CD14-positive monocyte (primary cell): ENCODE measurements at regions not wholly inside any gene's neighbourhood (a gene's known extent, or its start where the extent isn't known, plus 50 kb on each side); places are given as distances from the start of the nearest gene placed in this dataset.

Source experiments
- DNase-seq, 3 donors: peaks; one replicate each; pipeline ENCODE4 v3.0.0-alpha.2; 2011 to 2022
- H2AFZ ChIP-seq: 2 replicates; pipeline ENCODE4 v1.6.0; 2012; ENCODE audit warnings: mild to moderate bottlenecking, low read depth, low read length, inconsistent platforms; ENCODE audit not compliant: insufficient read depth, poor library complexity, severe bottlenecking
- H3K27ac ChIP-seq, 2 donors: 1 replicate in 1 of 2; 2 replicates in 1 of 2; pipeline ENCODE4 v1.5.1; 2012 to 2013; ENCODE audit warnings: low read length in 2 of 2, control low read depth in 1 of 2, inconsistent platforms in 1 of 2, low read depth in 1 of 2, mild to moderate bottlenecking in 1 of 2
- H3K27me3 ChIP-seq, 2 donors: one replicate each; pipeline versions ENCODE4 v1.6.0 to v1.6.1; 2011 to 2013; ENCODE audit warnings: low read length in 2 of 2; ENCODE audit not compliant: control insufficient read depth in 2 of 2, insufficient read depth in 2 of 2
- H3K36me3 ChIP-seq, 2 donors: replicated peaks in 1 of 2; 1 replicate in 1 of 2; 2 replicates in 1 of 2; pipeline versions ENCODE4 v1.5.1 to v1.6.1; 2012 to 2013; ENCODE audit warnings: low read length in 2 of 2, control low read depth in 1 of 2, inconsistent platforms in 1 of 2, mild to moderate bottlenecking in 1 of 2; ENCODE audit not compliant: insufficient read depth in 2 of 2, control insufficient read depth in 1 of 2
- H3K4me1 ChIP-seq, 2 donors: 1 replicate in 1 of 2; 2 replicates in 1 of 2; pipeline versions ENCODE4 v1.5.1 to v1.6.1; 2012 to 2013; ENCODE audit warnings: low read length in 2 of 2, control low read depth in 1 of 2, inconsistent platforms in 1 of 2, mild to moderate bottlenecking in 1 of 2, moderate library complexity in 1 of 2; ENCODE audit not compliant: insufficient read depth in 2 of 2, control insufficient read depth in 1 of 2
- H3K4me2 ChIP-seq: replicated peaks from 2 replicates; pipeline ENCODE3; 2012; ENCODE audit warnings: low read length, moderate library complexity, mild to moderate bottlenecking; ENCODE audit not compliant: poor library complexity, severe bottlenecking; ENCODE audit errors: extremely low read depth
- H3K4me3 ChIP-seq, 3 experiments: fragments of 200-600 bp in 1 of 3; sonication (generic) in 1 of 3; replicated peaks in 1 of 3; 1 replicate in 2 of 3; 2 replicates in 1 of 3; pipeline ENCODE4 v1.5.1; 2011 to 2013; ENCODE audit warnings: low read length in 3 of 3, mild to moderate bottlenecking in 3 of 3, control low read depth in 2 of 3, low read depth in 2 of 3, inconsistent platforms in 1 of 3, moderate library complexity in 1 of 3
- H3K79me2 ChIP-seq: 2 replicates; pipeline ENCODE4 v1.6.0; 2012; ENCODE audit warnings: mild to moderate bottlenecking, control low read depth, inconsistent platforms, low read length, moderate library complexity; ENCODE audit not compliant: insufficient read depth
- H3K9ac ChIP-seq: 2 replicates; pipeline ENCODE4 v1.6.0; 2017; ENCODE audit warnings: low read length, mild to moderate bottlenecking; ENCODE audit not compliant: insufficient read depth, poor library complexity, severe bottlenecking
- H3K9me3 ChIP-seq, 2 donors: replicated peaks in 1 of 2; 1 replicate in 1 of 2; 2 replicates in 1 of 2; pipeline versions ENCODE4 v1.5.1 to v1.6.1; 2012 to 2013; ENCODE audit warnings: low read length in 2 of 2, control low read depth in 1 of 2; ENCODE audit not compliant: control insufficient read depth in 1 of 2, insufficient read depth in 1 of 2
- H4K20me1 ChIP-seq: 2 replicates; pipeline ENCODE4 v1.6.0; 2012; ENCODE audit warnings: mild to moderate bottlenecking, low read length, control low read depth, moderate library complexity; ENCODE audit not compliant: insufficient read depth
- H3K27ac Mint-ChIP-seq, 7 donors: one replicate each; pipeline ENCODE4 v1.8.0; 2020; ENCODE audit warnings: mild to moderate bottlenecking in 7 of 7, mixed read lengths in 7 of 7, moderate library complexity in 6 of 7, inconsistent platforms in 2 of 7
- H3K27me3 Mint-ChIP-seq, 3 donors: one replicate each; pipeline ENCODE4 v1.8.0; 2021 to 2022; ENCODE audit warnings: low read depth in 3 of 3, mild to moderate bottlenecking in 3 of 3, mixed read lengths in 3 of 3, moderate library complexity in 3 of 3, inconsistent platforms in 1 of 3
- H3K36me3 Mint-ChIP-seq, 2 donors: one replicate each; pipeline ENCODE4 v1.8.0; 2020; ENCODE audit warnings: mixed read lengths in 2 of 2, inconsistent platforms in 1 of 2, mild to moderate bottlenecking in 1 of 2
- H3K4me1 Mint-ChIP-seq: one replicate; pipeline ENCODE4 v1.8.0; 2020; ENCODE audit warnings: mild to moderate bottlenecking, mixed read lengths
- H3K4me3 Mint-ChIP-seq, 2 donors: one replicate each; pipeline ENCODE4 v1.8.0; 2020; ENCODE audit warnings: mild to moderate bottlenecking in 2 of 2, mixed read lengths in 2 of 2, moderate library complexity in 1 of 2
- H3K9me3 Mint-ChIP-seq, 7 donors: one replicate each; pipeline ENCODE4 v1.8.0; 2020 to 2022; ENCODE audit warnings: mixed read lengths in 7 of 7, mild to moderate bottlenecking in 6 of 7, moderate library complexity in 6 of 7, inconsistent platforms in 2 of 7
- CTCF ChIP-seq: fragments of 200-600 bp; IDR thresholded peaks from one replicate; pipeline ENCODE4 v1.8.0; 2022; ENCODE audit warnings: antibody characterized with exemption, mild to moderate bottlenecking
- WGBS: methylation state at CpG from one replicate; pipeline ENCODE4 v1.1.5; 2013; ENCODE audit warnings: missing lambda C conversion rate; ENCODE audit not compliant: insufficient coverage; 5-methylcytosine and 5-hydroxymethylcytosine counted together
- intact Hi-C, 2 donors: fragments of 100-400 bp; cut with micrococcal nuclease; formaldehyde crosslinking; loops; one replicate each; pipeline versions ENCODE4 v1.15.0 to v1.15.1; 2023

- no CpG with 5 or more reads among the region's 3 CpGs for WGBS
- H3K9me3 ChIP-seq, result peaks cover 0 to 9% of the 10 kb centered on the region in 2 donors
- no peak for TF ChIP-seq CTCF
- no peaks in the 10 kb centered on the region for H3K36me3 ChIP-seq
- Mint-ChIP-seq H3K4me3 (peak overlapping the region in 1 of 2 donors; percentile 9), H3K9me3 (peaks cover 0 to 10% (median 7%) of the 10 kb centered on the region in 7 donors), H3K4me1 (no peaks in the 10 kb centered on the region), H3K36me3 (no peaks in the 10 kb centered on the region), H3K27ac (no peak overlapping the region), H3K27me3 (peaks cover 1 to 3% (median 2%) of the 10 kb centered on the region in 3 donors)
- intact Hi-C loops, result no loop called here
- no peaks in the 10 kb centered on the region for H4K20me1 ChIP-seq
- H3K4me3 ChIP-seq, result no peak overlapping the region
- H3K79me2 ChIP-seq, result no peaks in the 10 kb centered on the region
- H3K27me3 ChIP-seq, result no peaks in the 10 kb centered on the region
- H3K9ac ChIP-seq, result no peak overlapping the region
- H3K4me1 ChIP-seq, result no peaks in the 10 kb centered on the region
- DNase-seq, result no peak
- no peak overlapping the region for H3K4me2 ChIP-seq
- H3K27ac ChIP-seq, result no peak overlapping the region
- H2AFZ ChIP-seq, result no peak overlapping the region
These were observed 342.0 kb upstream of the PODXL start for GRCh38 chr7:131898418-131898817.

GRCh38 chr7:131897790-131898165 is 341.4 kb upstream of the PODXL start:
- Mint-ChIP-seq H3K4me3 (no peak overlapping the region), H3K36me3 (no peaks in the 10 kb centered on the region), H3K27ac (no peak overlapping the region), H3K27me3 (peaks cover 1 to 4% (median 3%) of the 10 kb centered on the region in 3 donors), H3K9me3 (peaks cover 0 to 10% (median 7%) of the 10 kb centered on the region in 7 donors), H3K4me1 (no peaks in the 10 kb centered on the region)
- H3K4me1 ChIP-seq, result no peaks in the 10 kb centered on the region
- intact Hi-C loops, result no loop called here
- H2AFZ ChIP-seq, result no peak overlapping the region
- H4K20me1 ChIP-seq, result no peaks in the 10 kb centered on the region
- no peak overlapping the region for H3K27ac ChIP-seq
- peaks cover 0 to 9% of the 10 kb centered on the region in 2 donors for H3K9me3 ChIP-seq
- no peak overlapping the region for H3K4me2 ChIP-seq
- no peak for TF ChIP-seq CTCF
- no peak overlapping the region for H3K4me3 ChIP-seq
- no peaks in the 10 kb centered on the region for H3K27me3 ChIP-seq
- H3K36me3 ChIP-seq, result no peaks in the 10 kb centered on the region
- no peak for DNase-seq
- no peak overlapping the region for H3K9ac ChIP-seq
- no peaks in the 10 kb centered on the region for H3K79me2 ChIP-seq
- 100% methylated on average over 2 of the region's 2 CpGs for WGBS
